ENCODE measurements at regions not wholly inside any gene's neighbourhood (a gene's known extent, or its start where the extent isn't known, plus 50 kb on each side); places are given as distances from the start of the nearest gene placed in this dataset.

DNA sequence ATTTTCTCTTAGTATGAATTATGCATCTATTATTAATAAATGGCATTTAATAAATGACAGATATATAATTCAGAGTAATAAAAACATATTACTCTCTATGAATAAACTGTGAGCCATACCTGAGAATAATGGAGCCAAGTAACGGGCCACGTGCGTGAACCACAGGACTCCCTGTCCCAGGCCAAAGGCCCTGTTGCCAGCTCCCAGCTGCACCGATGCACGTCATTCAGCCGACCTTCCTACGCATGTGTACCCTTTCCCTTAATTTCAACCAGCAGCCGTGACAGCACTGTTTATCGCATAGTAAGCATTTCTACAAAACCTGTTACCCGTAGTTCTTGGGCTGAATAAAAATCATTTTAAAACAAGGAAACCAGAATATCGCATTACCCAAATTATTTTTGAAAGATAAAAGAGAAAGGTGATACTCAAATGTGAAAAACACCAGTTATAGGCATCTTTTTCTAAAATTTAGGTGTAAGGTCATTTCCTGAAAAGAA is 827.2 kb upstream of the FRG1 start:
- Mint-ChIP-seq H3K27me3 (no peaks in the 10 kb centered on the region), H3K27ac (no peak overlapping the region), H3K4me1 (ENCODE audit: low read depth) (peaks cover 2% of the 10 kb centered on the region), H3K4me3 (ENCODE audit: low read depth) (no peak overlapping the region), H3K36me3 (ENCODE audit: insufficient read depth) (no peaks in the 10 kb centered on the region), H3K9me3 (ENCODE audit: low read depth) (no peaks in the 10 kb centered on the region)
- no peak for TF ChIP-seq CTCF (IDR thresholded peaks at IDR 0.05; ENCODE audit: unreplicated experiment)
- DNase-seq (ENCODE audit: low spot score, unreplicated experiment): no peak

- Mint-ChIP-seq H3K9me3 (ENCODE audit: low read depth) (peaks cover 22% of the 10 kb centered on the region), H3K4me3 (ENCODE audit: low read depth) (no peak overlapping the region), H3K27me3 (no peaks in the 10 kb centered on the region), H3K27ac (peak overlapping the region; percentile 46), H3K36me3 (ENCODE audit: insufficient read depth) (peaks cover 2% of the 10 kb centered on the region), H3K4me1 (ENCODE audit: low read depth) (no peaks in the 10 kb centered on the region)
- no peak for DNase-seq (ENCODE audit: low spot score, unreplicated experiment)
- no peak for TF ChIP-seq CTCF (IDR thresholded peaks at IDR 0.05; ENCODE audit: unreplicated experiment)
Measured at GRCh38 chr4:189117426-189117825, 823.2 kb upstream of the FRG1 start.

DNA sequence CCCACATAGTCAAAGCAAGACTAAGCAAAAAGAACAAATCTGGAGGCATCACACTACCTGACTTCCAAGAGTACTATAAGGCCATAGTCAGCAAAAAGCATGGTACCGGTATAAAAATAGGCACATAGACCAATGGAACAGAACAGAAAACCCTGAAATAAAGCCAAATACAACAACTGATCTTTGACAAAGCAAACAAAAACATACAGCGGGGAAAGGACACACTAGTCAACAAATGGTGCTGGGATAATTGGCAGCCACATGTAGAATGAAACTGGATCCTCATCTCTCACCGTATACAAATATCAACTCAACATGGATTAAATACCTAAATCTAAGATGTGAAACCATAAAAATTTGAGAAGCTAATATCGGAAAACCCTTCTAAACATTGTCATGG is 819.3 kb upstream of the FRG1 start:
- TF ChIP-seq CTCF (IDR thresholded peaks at IDR 0.05; ENCODE audit: unreplicated experiment): no peak
- Mint-ChIP-seq H3K4me1 (ENCODE audit: low read depth) (no peaks in the 10 kb centered on the region), H3K27me3 (no peaks in the 10 kb centered on the region), H3K9me3 (ENCODE audit: low read depth) (peaks cover 22% of the 10 kb centered on the region), H3K27ac (no peak overlapping the region), H3K36me3 (ENCODE audit: insufficient read depth) (peaks cover 2% of the 10 kb centered on the region), H3K4me3 (ENCODE audit: low read depth) (no peak overlapping the region)
- no peak for DNase-seq (ENCODE audit: low spot score, unreplicated experiment)

- peak; percentile 84 for TF ChIP-seq CTCF (IDR thresholded peaks at IDR 0.05; ENCODE audit: unreplicated experiment)
- Mint-ChIP-seq H3K27ac (no peak overlapping the region), H3K4me1 (ENCODE audit: low read depth) (peaks cover 2% of the 10 kb centered on the region), H3K4me3 (ENCODE audit: low read depth) (no peak overlapping the region), H3K27me3 (no peaks in the 10 kb centered on the region), H3K36me3 (ENCODE audit: insufficient read depth) (peaks cover 2% of the 10 kb centered on the region), H3K9me3 (ENCODE audit: low read depth) (peaks cover 19% of the 10 kb centered on the region)
- no peak for DNase-seq (ENCODE audit: low spot score, unreplicated experiment)
Measured at GRCh38 chr4:189124149-189124758, 816.4 kb upstream of the FRG1 start.

GRCh38 chr4:189124791-189125190 is 815.9 kb upstream of the FRG1 start:
- H3K4me1 Mint-ChIP-seq (ENCODE audit: low read depth): peaks cover 2% of the 10 kb centered on the region
- peaks cover 14% of the 10 kb centered on the region for H3K9me3 Mint-ChIP-seq (ENCODE audit: low read depth)
- H3K27me3 Mint-ChIP-seq: no peaks in the 10 kb centered on the region
- TF ChIP-seq CTCF (IDR thresholded peaks at IDR 0.05; ENCODE audit: unreplicated experiment): no peak
- H3K4me3 Mint-ChIP-seq (ENCODE audit: low read depth): no peak overlapping the region
- no peak for DNase-seq (ENCODE audit: low spot score, unreplicated experiment)
- H3K27ac Mint-ChIP-seq: no peak overlapping the region
- peaks cover 2% of the 10 kb centered on the region for H3K36me3 Mint-ChIP-seq (ENCODE audit: insufficient read depth)
